HG03432 (cell line): ENCODE measurements at regions not wholly inside any gene's neighbourhood (a gene's known extent, or its start where the extent isn't known, plus 50 kb on each side); places are given as distances from the start of the nearest gene placed in this dataset.
"Not testable (repeated sequence)": the region's sequence is repeated elsewhere in the genome, so short reads cannot be mapped to it uniquely, and the experiment has no call there.

Experiments used
- ATAC-seq: cut with Tn5 transposase; IDR thresholded peaks from one replicate; pipeline ENCODE4 v1.9.1; 2021; ENCODE audit warnings: mild to moderate bottlenecking, moderate library complexity; ENCODE audit not compliant: unreplicated experiment

DNA sequence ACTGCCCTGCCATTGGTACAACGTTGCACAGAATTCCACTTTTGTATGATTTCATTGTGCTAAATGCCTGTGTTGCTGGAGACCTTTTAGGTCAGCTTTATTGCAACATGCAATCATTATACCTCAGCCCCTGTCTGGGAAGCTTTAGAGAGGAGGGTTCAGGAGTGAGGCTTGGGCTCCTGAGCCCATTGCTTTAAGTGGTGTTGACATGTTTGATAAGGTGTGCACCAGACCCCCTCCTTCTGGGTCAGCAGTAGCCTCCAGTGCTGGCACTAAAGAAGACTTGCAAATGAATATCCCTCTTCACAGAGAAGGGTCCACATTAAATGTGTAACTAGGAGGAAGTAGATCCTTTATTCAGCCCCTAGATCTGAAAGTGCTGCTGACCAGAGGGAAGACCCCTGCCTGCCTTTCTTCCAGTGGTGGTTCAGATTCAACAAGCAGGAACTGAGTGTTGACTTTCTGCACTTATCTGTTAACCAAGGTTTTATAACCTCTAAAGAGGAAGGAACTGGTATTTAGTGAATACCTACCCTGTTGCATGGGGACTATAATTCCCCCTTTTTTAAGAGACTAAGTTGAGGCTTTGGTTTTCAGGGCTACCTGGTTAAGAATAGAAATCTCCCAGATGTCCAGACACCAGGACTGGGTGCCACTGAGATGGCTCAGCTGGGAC is 369.4 kb upstream of the IGFBP3 start:
- peak; percentile 23 for ATAC-seq

DNA sequence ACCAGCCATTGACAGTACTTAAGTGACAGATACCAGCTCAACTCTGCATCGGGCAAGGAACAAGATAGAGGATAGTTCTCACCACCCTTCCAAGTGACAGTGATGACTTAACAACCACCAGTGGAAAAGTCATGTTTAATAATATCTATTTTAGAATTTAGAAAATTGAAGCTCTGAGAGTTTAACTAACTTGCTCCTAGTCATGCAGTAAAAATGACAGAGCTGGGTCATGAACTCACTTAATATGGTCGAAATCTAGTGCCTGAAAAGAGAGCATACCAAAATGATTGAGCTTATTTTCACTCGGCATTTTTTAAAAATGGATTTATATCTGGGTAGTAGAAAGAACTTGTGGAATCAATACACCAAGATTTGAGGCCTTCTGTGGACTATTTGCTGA is 367.8 kb upstream of the IGFBP3 start:
- ATAC-seq, result no peak

DNA sequence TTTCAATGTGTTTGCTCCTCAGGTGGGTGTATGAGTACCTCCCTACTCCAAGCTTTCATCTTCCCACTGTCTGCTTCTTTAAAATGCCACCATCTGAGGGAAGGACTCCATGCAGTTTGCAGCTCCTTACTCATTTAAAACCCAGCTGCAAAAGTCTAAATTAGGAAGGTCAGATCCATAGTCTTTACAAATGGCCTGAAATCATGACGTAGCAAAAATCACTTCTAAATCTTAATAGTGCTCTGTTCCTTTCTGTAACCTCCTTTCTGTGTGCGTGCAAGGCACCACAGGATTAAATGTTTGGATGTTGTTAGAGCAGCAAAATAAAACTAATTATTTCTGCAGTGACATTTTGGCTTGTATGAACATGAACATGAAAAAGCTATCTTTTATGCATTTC is 366.9 kb upstream of the IGFBP3 start:
- no peak for ATAC-seq

DNA sequence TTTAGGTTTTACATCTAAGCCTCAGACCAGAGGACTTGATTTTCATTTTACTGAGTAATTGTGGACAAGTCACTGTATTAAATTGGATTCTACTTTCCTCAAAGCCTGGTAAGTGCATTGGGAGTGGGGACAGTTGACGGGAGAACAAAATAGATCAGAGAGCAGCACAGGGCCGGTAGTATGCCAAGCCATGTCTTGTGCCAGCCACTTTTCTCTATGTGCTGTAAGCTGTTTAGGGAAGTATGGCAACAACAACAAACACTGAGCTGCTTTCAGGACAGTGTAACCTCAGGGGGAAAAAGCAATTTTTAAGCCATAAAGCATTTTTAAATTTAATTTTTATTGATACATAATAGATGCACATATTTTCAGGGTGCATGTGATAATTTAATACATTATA is 365.9 kb upstream of the IGFBP3 start:
- no peak for ATAC-seq

DNA sequence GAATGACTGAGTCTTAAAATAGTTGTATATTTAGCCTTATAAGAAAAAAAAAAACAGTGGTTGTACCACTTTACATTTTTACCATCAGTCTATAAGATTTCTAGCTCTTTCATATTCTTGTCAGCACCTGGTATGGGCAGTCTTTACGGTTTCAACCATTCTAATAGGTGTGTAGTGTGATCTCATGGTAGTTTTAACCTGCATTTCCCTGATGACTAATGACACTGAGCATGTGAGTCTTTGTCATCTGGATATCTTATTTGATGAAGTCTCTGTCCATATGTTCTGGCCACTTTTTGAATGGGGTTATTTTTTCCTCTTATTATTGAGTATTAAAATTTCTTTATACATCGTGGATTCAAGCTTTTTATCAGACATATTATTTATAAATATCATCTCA is 365.3 kb upstream of the IGFBP3 start:
- no peak for ATAC-seq

DNA sequence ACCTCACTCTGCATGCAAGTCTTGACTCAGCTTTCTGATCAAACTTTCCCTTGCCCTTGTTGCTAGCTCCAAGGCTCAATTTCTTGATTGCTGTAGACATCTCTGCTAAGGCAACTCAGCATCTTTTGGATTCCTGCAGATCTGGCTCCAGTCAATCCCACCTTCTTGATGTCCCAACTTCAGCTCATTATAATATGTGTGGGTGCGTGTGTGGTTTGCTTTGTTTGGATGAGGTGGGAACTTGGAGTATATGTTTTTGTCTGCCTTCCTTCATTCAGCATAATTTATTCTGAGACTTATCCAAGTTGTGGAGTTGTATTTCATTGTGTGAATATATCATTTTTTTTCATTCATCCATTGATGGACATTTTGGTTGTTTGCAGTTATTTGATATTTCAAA is 364.8 kb upstream of the IGFBP3 start:
- no peak for ATAC-seq

DNA sequence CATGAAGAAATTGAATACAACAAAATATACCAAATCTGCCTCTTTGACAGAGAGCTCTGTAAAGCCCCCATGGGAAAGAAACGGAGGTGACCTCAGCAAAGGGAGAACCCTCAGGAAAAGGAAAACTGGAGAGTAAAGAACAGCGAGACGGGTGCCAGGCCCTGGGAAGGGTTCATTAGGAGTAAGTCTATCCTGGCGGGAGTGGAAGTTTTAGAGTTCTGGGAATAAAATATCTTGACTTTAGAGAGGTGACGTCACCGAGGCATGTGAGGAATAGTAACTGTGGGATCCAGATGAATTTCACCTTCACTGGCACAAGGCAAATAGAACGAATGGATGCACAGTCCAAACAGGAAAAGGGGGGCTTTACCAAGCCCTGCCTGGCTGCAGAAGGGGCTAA is 362.8 kb upstream of the IGFBP3 start:
- ATAC-seq, result no peak

DNA sequence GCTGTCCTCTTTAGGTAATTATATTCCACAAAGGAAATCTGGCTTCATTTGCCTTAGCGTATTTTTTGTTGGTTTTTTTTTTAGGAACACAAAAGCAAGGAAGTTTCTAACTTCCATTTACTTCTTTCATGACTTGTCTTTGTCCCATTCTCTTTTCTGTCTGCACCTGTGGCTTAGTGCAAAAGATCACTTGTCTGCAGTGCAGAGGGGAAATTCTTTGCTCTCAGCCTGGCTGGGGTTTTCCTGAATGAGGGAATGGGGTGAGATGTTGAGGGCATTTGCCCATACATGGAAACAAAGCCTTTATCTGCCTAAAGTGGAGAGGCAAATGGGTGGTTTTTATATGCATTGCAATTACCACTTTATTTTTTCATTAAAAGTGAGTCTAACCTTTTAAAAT is 361.1 kb upstream of the IGFBP3 start:
- ATAC-seq, result no peak

DNA sequence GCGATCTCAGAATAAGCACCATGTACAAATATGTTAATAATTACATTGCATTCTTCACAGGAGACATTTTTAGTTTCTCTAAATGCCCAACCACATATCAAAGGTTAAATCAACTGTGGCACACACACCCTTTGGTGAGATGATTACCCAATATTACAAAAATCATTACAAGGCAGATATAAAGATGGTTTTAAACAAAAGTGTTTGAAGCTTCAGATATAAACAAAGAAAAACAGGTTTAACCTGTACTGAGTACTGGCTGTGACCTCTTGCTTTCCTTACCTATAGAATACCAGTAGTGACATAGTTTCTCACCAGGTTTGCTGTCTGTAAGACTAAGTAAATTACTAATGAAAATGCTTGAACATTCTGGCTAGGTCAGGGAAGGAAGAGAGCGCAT is 360.0 kb upstream of the IGFBP3 start:
- ATAC-seq, result no peak

DNA sequence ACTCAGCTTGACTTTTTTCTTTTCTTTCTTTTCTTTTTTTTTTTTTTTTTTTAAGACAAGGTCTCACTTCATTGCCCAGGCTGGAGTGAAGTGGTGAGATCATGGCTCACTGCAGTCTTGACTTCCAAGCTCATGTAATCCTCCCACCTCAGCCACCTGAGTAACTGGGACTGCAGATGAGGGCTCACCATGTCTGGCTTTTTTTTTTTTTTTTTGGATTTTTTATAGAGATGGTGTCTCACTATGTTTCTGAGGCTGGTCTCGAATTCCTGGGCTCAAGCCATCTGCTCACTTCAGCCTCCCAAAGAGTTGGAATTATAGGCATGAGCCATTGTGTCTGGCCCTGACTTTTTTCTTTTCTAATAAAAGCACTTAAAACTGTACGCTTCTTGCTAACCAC is 358.2 kb upstream of the IGFBP3 start:
- no peak for ATAC-seq

DNA sequence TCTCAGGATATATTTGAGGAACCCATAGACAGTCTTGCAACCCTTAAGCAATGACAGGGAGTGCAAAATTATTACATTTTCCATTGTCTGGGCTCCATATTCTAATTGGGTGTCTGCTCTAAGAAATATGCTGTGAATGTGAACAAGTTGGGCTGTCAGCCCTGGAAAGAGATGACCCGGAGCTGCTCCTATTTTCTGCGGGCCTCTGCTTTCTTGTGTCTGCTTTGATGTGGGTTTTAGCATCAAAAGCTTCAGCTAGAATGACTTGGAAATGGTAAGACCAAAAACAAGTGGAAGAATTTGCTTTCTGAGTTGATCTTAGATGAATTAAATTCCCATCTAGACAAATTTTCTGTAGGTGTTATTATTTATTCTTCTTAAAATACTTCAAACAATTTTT is 343.6 kb upstream of the IGFBP3 start:
- no peak for ATAC-seq

DNA sequence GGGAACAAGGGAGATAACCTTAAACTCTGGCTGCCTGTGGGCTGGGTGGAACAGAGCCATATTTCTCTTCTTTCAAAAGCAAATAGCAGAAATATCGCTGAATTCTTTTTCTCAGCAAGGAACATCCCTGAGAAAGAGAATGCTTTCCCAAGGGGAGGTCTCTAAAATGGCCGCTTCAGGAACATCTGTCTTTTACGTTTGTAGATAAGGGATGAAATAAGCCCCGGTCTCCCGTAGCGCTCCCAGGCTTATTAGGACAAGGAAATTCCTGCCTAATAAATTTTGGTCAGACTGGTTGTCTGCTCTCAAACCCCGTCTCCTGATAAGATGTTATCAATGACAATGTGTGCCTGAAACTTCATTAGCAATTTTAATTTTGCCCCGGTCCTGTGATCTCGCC is 340.6 kb upstream of the IGFBP3 start:
- not testable (repeated sequence) for ATAC-seq

DNA sequence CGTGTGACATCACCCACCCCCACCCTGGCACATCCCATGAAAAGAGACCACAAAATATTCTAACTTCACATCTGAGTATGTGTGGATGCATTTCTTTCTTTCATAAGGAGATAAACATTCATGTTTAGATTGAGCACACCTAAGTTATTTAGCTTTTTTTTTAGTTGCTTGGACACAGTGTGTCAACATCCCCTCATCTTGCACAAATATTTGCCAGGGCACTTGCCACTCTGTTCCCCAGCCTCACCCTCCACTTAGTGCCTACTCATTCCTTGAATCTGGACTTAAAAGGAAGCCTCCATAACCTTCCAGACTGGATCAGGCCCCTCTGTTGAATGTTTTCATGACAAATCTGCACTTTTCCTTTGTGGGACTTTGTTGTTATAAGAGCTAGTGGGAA is 338.9 kb upstream of the IGFBP3 start:
- no peak for ATAC-seq

DNA sequence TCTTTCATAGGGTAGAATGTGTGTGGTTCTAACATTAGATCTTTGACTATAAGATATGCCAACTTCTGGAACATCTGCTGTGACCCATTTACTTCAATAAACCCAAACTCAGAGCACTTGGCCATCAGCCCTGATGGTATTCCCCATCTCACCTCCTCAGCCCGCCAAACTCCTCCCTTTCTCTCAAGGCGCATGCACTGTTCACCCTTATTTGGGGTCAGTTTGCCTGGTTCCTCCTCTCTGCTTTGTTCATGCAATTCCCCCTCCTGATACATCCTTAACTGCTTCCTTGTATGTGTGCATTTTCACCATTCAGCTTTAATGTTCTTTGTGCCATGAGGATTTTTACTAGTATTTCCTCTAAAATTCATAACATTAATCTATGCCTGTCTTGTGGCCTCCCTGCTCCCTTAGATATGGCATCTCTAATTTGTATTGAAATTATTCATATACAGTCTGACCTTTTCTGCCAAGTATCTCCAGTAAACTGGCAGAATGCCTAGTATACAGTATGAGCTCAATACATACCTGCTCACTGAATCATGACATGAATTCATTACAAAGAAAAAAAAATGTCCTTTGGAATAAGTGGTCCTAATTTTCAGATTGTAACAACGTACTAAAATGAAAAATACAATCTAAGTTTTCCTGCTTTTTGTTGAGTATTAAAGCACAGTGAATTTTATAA is 336.8 kb upstream of the IGFBP3 start:
- no peak for ATAC-seq

DNA sequence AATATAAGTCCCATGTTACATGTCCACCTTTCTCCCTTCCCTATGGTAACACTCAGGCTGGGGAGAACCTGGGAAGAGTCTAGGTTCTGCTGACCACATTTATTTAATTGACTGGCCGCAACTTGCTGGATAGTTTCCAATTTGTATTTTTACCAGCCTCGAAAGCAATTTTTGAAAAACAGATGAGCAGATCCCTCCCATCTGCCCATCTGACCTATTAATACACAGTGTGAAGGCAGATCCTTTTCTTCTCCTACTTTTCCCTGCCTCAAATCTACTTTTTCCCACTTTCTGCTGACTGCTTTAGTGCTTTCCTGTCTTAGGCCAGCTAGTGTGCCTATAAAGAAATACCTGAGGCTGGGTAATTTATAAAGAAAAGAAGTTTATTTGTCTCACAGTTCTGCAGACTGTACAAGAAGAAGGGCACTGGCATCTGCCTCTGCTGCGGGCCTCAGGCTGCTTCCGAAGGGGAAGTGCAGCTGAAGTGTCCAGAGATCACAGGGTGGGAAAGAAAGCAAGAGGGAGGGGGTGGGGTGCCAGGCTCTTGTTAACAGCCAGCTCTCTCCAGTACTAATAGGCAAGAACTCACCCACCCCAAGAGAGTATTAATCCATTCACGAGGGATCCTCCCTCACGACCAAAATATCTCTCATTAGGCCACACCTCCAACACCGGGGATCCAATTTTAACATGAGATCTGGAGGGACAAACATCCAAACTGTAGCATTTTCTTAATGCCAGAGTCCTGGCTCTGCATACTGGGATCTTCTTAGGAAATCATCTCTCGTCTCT is 336.0 kb upstream of the IGFBP3 start:
- no peak for ATAC-seq

DNA sequence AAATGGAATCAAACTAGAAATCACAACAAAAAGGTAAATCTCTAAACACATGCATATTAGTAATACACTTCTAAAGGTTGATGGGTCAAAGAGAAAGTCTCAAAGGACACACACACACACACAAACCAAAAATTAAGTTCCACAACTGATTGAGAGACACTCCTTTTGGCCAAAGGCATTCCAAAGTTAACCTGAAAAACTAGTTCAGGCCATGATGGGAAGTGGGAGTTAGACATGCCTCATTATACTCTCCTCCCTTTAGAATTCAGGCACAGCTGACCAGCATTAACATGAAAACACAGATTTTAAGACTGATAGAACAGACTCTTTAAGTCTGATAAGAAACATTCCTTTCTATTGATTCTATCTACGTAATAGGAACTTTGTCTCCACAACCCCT is 332.4 kb upstream of the IGFBP3 start:
- no peak for ATAC-seq

DNA sequence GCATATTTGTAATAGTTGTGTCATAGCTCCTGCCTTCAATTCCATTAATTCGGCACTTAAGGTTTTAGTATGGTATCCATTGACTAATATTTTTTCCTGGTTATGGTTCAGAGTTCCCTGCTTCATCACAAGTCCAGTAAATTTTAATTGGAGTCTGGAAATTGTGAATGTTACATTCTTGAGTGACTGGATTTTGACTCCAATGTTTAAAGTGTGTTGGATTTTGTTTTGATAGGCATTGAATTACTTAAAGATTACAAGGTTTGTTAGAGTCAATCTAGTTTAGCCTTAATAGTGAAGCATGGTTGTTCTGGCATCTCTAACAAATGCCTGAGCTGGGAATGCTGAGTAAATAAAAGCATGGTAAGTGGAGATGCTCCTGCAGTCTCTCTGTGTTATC is 326.6 kb upstream of the IGFBP3 start:
- ATAC-seq, result no peak

DNA sequence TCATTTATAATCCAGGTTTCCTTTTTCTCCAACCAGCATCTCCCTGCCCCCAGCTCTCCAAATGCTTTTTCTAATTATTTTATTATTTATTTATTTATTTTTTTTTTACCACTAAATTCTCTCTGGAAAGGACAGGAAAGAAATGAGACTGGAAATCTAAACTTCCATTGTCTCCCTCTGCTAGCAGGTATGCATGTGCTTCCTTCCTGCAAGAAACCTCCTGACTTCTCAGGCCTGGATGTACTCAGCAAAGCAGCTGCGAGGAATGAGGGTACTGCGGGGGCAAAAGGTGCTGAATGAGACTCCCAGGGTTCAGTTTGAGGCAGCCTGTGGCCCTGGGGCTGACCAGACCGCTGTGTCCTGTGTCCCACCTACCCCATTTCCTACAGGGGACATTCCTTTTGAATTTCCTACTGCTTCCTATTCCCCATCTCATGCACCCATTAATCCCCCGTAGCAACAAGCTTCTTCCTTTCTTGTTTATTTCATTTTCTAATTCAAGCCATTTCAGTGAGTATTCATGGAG is 324.6 kb upstream of the IGFBP3 start:
- no peak for ATAC-seq

DNA sequence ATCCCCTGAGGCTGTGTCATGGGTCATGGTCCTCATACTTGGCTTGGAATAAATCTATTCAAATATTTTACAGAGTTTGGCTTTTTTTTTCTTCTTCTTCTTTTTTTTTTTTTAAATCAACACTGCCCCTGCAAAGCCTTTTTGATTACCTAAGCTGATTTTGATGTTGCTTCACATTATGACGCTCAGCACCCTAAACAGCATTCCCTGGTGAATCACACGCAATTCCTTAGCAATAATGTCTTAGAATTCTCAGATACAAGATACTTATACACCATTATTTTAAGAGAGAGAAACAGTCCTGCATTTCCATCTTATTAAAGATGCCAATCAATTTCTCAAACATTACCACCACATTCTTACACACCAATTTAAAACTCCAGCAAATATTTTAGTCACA is 323.7 kb upstream of the IGFBP3 start:
- no peak for ATAC-seq

DNA sequence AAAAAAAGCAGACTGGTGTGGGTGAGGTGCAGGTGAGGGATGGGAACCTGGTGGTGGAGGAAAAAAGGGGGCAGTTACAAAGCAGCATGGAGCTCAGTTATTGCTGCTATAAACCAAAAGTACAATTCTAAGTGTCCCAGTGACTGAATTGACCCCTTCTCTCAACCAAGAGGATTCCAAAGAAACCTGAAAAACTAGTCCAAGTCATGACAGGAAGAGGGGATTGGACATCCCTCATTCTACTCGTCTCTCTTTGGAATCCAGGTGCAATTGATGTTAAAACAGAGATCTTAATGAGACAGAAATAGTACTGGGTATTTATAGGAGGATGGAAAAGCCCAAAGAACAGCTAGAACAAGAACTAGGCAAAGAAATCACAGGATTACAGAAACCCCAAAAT is 322.3 kb upstream of the IGFBP3 start:
- ATAC-seq, result no peak

DNA sequence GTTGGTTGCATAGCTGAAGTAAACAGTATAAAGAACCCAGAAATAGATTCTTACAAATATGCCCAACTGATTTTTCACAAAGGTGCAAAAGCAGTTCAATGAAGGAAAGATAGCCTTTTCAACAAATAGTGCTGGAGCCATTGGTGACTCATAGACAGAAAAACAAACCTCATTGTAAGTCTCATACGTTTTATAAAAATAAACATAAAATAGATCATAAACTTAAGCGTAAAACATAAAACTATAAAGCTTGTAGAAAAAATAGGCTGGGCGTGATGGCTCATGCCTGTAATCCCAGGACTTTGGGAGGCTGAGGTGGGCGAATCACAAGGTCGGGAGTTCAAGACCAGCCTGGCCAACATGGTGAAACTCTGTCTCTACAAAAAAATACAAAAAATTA is 318.8 kb upstream of the IGFBP3 start:
- ATAC-seq, result no peak

DNA sequence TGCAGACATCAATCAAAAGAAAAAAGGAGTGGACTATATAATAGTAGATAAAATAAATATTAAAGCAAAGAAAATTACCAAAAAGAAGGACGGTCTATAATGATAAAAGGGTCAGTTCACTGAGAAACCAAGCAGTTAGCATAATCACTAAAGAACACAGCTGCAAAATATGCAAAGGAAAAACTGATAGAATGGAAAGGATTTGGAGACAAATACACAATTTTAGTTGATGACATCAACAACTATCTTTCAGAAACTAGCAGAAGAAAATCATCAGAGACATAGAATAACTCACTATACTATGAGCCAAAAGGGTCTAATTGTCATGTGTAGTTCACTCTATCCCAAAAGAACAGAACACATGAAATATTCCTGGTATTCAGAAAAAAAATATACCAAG is 316.4 kb upstream of the IGFBP3 start:
- no peak for ATAC-seq
